ENCODE measurements at regions not wholly inside any gene's neighbourhood (a gene's known extent, or its start where the extent isn't known, plus 50 kb on each side); places are given as distances from the start of the nearest gene placed in this dataset.

DNA sequence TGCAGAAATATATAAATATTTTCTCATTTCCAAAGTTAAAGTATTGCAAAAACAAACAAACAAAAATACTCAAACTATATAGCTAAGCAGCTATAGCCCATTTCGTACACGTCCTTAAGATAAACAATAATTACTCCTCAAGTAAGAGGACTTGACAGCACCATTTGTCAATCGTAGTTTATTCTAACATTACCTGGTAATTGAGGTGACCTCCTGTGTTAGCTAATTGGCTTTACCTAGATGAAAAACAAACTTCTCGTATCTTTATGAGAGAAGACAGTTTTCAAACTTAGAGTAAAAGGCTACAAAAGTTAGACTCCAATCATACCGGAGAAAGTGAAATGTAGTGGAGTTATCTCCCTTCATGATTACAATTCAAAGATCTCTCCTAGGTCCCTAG lies 1876.1 kb upstream of the PCDH20 start:
- TF ChIP-seq, protein P1, sequence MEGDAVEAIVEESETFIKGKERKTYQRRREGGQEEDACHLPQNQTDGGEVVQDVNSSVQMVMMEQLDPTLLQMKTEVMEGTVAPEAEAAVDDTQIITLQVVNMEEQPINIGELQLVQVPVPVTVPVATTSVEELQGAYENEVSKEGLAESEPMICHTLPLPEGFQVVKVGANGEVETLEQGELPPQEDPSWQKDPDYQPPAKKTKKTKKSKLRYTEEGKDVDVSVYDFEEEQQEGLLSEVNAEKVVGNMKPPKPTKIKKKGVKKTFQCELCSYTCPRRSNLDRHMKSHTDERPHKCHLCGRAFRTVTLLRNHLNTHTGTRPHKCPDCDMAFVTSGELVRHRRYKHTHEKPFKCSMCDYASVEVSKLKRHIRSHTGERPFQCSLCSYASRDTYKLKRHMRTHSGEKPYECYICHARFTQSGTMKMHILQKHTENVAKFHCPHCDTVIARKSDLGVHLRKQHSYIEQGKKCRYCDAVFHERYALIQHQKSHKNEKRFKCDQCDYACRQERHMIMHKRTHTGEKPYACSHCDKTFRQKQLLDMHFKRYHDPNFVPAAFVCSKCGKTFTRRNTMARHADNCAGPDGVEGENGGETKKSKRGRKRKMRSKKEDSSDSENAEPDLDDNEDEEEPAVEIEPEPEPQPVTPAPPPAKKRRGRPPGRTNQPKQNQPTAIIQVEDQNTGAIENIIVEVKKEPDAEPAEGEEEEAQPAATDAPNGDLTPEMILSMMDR (IDR thresholded peaks at IDR 0.05): no peak
- Histone ChIP-seq H3K36me3 (no peaks in the 10 kb centered on the region), H3K9me3 (no peaks in the 10 kb centered on the region), H3K4me3 (no peak overlapping the region), H3K27me3 (ENCODE audit: low read depth) (no peaks in the 10 kb centered on the region), H3K27ac (no peak overlapping the region), H3K4me1 (no peaks in the 10 kb centered on the region)
- DNase-seq (no peak), ATAC-seq (no peak)
- intact Hi-C loops (cut with DNase I): no loop called here

DNA sequence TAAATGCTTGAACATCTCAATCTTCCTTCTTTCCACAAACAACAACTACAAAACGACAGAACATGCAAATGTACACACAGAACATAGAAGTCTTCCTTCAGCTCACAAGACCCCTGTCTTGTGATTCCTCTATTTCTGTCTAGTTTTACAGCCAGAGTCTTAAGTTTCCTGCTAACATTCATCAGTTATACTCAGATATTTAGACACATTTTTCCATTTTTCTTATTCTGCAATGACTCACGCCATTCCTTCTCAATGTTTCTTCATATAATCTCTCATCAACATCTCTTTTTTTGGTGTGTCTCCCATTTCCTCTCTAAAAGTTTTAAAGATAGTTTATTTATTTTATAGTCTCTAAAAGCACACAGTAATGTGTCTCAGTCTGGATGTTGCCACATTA lies 1872.9 kb upstream of the PCDH20 start:
- Histone ChIP-seq H3K4me1 (no peaks in the 10 kb centered on the region), H3K27me3 (ENCODE audit: low read depth) (no peaks in the 10 kb centered on the region), H3K36me3 (no peaks in the 10 kb centered on the region), H3K27ac (no peak overlapping the region), H3K4me3 (no peak overlapping the region), H3K9me3 (peaks cover 3% of the 10 kb centered on the region)
- intact Hi-C loops (cut with DNase I): no loop called here
- TF ChIP-seq, protein P1 (IDR thresholded peaks at IDR 0.05): no peak
- no peak for ATAC-seq
- no peak for DNase-seq

- ATAC-seq (no peak), DNase-seq (no peak)
- no peak overlapping the region for H3K4me3 ChIP-seq
- H3K27me3 ChIP-seq (ENCODE audit: low read depth): no peaks in the 10 kb centered on the region
- H3K36me3 ChIP-seq: no peaks in the 10 kb centered on the region
- H3K27ac ChIP-seq: no peak overlapping the region
- TF ChIP-seq, protein P1 (IDR thresholded peaks at IDR 0.05): no peak
- peaks cover 3% of the 10 kb centered on the region for H3K9me3 ChIP-seq
- intact Hi-C loops (cut with DNase I): no loop called here
- H3K4me1 ChIP-seq: no peaks in the 10 kb centered on the region
These were observed 1872.3 kb upstream of the PCDH20 start for GRCh38 chr13:63287926-63288325.

GRCh38 chr13:63285426-63285825 lies 1869.8 kb upstream of the PCDH20 start:
- no peak for ATAC-seq
- intact Hi-C loops (cut with DNase I): no loop called here
- TF ChIP-seq, protein P1 (IDR thresholded peaks at IDR 0.05): no peak
- H3K4me1 ChIP-seq: no peaks in the 10 kb centered on the region
- H3K36me3 ChIP-seq: no peaks in the 10 kb centered on the region
- H3K27ac ChIP-seq: no peak overlapping the region
- no peaks in the 10 kb centered on the region for H3K27me3 ChIP-seq (ENCODE audit: low read depth)
- peaks cover 3% of the 10 kb centered on the region for H3K9me3 ChIP-seq
- H3K4me3 ChIP-seq: no peak overlapping the region
- DNase-seq: no peak

- Histone ChIP-seq H3K36me3 (no peaks in the 10 kb centered on the region), H3K4me1 (no peaks in the 10 kb centered on the region), H3K9me3 (peaks cover 3% of the 10 kb centered on the region), H3K27me3 (ENCODE audit: low read depth) (no peaks in the 10 kb centered on the region), H3K4me3 (no peak overlapping the region), H3K27ac (no peak overlapping the region)
- DNase-seq: no peak
- no peak for ATAC-seq
- TF ChIP-seq, protein P1 (IDR thresholded peaks at IDR 0.05): no peak
- intact Hi-C loops (cut with DNase I): no loop called here
These were observed 1863.5 kb upstream of the PCDH20 start for GRCh38 chr13:63279136-63279535.

- intact Hi-C loops (cut with DNase I): no loop called here
- TF ChIP-seq, protein P1 (IDR thresholded peaks at IDR 0.05): no peak
- Histone ChIP-seq H3K27ac (no peak overlapping the region), H3K27me3 (ENCODE audit: low read depth) (no peaks in the 10 kb centered on the region), H3K4me1 (no peaks in the 10 kb centered on the region), H3K9me3 (no peaks in the 10 kb centered on the region), H3K4me3 (no peak overlapping the region), H3K36me3 (no peaks in the 10 kb centered on the region)
- ATAC-seq (no peak), DNase-seq (no peak)
These were observed 1859.1 kb upstream of the PCDH20 start for GRCh38 chr13:63274772-63275171.

Data from lower lobe of right lung (tissue), 2 donors.